ENCODE measurements at regions not wholly inside any gene's neighbourhood (a gene's known extent, or its start where the extent isn't known, plus 50 kb on each side); places are given as distances from the start of the nearest gene placed in this dataset.
"Not testable (repeated sequence)": the region's sequence is repeated elsewhere in the genome, so short reads cannot be mapped to it uniquely, and the experiment has no call there.

DNA sequence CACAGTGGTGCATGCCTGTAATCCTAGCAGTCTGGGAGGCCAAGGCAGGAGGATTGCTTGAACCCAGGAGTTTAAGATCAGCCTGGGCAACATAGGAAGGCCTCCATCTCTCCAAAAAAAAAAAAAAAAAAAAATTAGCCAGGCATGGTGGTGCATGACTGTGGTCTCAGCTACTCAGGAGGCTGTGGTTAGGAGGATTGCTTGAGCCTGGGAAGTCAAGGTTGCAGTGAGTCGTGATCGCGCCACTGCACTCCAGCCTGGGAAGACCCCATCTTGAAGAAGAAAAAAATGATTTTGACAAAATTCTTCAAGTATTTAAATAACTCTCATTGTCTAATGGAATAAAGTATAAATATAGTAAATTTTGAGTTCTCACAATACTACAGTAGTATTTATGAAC lies 219.2 kb upstream of the SSTR1 start:
- DNase-seq (ENCODE audit: low spot score): no peak

DNA sequence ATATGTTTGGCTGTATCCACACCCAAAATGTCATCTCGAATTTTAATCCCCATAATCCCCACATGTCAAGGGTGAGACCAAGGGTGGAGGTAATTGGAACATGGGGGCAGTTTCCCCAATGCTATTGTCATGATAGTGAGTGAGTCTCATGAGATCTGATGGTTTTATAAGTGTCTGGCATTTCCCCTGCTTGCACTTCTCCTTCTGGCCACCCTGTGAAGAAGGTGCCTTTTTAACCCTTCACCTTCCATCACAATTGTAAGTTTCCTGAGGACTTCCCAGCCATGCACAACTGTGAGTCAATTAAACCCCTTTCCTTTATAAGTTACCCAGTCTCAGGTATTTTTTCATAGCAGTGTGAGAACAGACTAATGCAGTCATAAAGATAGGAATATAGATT lies 216.7 kb upstream of the SSTR1 start:
- no peak for DNase-seq (ENCODE audit: low spot score)

DNA sequence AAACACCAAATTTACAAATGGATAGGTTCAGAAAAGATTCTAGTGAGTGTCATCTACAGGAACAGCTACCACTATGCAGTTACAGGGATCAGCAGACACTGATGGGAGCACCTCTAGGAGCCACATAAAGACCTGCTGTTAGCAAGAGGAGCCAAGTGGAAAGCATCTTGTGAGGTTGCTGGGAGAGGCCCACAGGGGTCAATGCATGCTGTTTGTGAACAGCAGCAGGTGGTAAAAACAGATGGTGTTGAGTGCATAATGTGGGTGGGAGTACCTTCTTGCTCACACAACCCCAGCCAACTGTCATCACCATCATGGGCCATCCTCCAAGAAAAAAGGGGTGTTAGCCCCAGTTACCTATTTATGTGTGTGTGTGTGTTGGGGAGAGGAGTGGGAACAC lies 215.2 kb upstream of the SSTR1 start:
- DNase-seq (ENCODE audit: low spot score): no peak

DNA sequence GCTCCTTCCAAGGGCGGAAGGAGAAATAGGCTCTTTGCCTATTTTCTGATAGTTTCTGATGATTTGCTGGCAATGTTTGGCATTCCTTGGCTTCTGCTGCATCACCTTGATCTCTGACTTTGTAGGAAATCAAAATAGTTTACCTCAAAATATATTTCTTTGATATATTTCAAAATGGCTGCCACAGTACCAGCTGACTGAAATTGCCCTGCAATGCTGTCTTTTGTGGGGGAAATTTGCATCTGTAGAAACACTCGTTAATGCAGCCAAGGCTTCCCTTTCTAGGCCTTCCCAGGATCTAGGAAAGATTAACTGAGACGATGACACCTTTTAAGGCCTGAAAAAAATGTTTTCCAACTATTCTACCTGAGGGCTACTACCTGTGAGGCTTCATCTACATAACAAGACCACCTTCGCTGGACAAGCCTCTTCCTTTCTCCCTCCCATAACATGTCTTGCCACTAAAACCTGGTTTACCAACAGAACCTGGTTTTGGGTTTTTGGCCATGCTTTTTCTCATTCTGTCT lies 212.8 kb upstream of the SSTR1 start:
- no peak for DNase-seq (ENCODE audit: low spot score)

DNA sequence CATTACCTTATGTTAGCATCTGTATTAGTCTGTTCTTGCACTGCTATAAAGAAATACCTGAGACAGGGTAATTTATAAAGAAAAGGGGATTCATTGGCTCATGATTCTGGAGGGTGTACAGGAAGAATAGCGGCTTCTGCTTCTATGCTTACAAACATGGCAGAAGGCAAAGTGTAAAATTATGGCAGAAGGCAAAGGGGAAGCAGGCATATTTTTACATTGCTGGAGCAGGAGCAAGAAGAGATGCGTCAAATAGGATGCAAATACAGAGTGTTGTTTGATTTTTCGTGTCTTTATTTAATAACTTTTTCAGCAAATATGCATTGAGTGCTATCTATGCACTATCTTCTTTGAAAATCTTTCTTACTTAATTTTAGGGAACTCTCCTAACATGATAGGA lies 210.7 kb upstream of the SSTR1 start:
- DNase-seq (ENCODE audit: low spot score): no peak

DNA sequence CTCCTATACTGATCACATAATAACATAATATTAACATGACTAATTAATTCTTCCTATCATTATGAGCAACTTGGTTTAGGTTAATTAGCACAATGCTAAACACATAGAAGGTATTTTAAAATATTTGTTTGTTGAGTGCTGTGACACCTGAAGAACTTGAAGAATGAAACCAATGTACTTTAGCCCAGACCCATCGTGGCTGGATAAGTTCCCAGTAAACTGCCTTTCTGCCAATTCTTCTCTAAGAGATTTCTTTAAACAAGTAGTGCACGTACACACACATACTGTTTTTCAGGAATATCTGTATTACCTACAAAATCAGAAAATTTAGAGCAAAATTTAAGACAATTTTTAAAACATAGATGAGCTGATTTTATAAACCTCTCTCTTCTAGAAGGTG lies 207.4 kb upstream of the SSTR1 start:
- no peak for DNase-seq (ENCODE audit: low spot score)

DNA sequence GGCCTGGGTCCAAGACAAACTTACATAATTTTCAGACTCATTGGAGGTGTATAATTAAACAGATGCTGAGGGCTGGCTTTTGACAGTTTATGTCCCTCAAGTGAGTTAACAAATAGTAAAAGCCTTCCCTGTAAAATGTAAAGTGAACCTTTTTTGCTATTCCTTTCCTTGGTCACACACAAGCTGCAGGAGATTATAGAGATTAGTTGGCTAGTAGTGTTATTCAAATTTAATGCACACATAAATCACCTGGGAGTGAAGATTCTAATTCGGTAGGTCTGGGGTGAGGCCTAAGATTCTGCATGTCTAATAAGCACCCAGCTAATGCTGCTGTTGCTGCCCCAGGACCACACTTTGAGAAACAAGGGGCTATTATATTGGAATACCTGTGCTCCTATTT lies 206.2 kb upstream of the SSTR1 start:
- no peak for DNase-seq (ENCODE audit: low spot score)

DNA sequence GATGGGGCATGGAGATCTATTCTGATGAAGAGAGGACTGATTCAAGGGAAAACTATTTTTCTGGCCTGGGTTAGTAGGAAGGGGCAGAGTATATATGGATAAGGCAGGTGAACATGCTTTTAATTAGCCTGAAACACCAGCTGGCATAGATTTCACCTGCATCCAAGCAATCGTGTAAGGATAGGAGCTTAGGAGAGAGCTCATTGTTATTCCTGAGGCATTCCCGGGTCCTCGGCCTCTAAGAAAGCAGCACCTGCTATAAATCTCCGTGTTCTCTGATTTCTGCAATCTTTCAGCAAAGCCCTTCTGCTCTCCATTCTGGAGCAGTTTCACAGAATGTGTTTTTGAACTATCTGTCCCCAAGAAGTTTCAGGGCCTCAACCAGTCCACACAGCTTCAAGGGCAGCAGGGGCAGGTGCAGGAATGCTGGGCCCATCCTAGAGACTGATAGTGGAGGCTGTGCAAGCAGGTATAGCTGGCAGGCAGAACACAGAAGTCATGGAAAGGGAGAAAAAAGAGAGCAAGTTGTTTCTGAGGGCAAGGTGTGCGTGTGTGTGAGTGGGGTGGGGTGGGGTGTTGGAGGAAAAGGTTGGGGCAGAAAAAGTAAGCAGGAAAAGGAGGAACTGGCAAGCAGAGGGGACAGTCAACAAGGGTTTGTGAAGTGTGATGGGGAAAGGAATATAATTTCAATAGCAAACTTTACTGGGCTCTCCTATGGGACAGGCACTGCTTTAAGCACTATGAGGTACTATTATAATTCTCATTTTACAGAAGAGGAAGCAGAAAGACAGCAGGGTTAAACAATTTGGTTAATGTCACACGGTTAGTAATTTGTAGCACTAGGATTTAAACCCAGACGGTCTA lies 203.7 kb upstream of the SSTR1 start:
- no peak for DNase-seq (ENCODE audit: low spot score)

DNA sequence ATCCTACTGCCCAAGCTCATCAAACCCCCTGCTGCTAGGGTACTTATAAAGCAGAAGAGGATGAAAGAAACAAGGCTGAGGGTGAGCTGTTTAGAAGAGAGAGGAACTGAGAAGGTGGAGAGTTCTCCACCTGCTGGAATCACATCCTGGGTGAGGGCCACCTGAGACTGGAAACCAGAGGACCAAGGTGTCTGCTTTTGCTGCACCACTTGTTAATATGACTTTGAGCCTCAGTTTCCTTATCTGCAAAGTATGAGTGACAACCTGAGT lies 203.2 kb upstream of the SSTR1 start:
- no peak for DNase-seq (ENCODE audit: low spot score)

DNA sequence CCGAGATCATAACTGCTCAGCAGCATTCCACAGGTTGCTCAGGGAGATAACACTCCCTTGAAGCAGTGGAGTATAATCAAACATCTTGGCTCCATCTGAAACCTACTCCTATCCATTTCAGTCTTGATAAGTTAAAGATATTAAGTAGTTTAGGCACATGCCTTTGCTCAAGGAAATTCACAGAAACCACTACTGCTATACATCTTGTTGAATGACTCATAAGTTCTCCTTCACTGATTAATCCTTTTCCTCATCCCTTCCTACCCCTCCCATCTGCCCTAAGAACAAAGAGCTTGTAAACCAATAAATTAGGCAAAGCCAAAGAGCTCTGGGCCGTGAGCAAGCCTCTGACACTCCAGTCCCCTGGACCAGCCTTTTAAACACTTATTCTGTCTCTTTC lies 196.5 kb upstream of the SSTR1 start:
- DNase-seq (ENCODE audit: low spot score): not testable (repeated sequence)

DNA sequence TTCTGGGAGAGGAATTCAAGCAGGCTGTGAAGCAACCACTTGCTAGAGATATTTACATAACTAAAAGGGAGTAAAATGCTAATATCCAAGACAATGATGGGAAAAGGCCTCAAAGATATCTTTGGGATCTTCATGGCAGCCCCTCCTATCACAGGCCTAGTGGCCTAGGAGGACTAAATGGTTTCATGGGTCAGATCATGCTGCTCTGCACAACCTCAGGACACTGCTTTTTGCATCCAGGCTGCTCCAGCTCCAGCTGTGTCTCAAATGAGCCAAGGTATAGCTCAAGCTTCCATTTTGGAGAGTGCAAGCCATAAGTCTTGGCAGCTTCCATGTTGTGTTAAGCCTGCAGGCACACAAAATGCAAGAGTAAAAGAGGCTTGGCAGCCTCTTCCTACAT lies 195.6 kb upstream of the SSTR1 start:
- no peak for DNase-seq (ENCODE audit: low spot score)

DNA sequence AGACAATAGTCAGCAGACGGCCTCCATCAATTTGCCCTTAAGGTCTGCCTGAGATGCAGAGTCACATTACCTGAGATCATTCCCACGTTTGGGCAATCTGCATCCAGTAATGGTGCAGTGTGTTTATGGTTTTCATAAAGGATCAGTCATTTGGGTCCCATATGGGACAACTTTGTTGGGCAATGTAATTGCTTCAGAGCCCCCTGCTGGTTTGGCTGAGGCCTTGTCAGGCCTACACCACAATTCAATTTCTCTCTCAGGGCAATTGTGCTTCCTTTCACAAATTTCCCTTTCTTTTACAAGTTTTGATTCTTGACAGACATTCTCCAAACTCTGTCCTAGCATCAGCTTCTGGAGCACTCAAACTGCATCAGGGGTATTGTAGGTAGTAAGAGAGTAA lies 191.2 kb upstream of the SSTR1 start:
- DNase-seq (ENCODE audit: low spot score): no peak

DNA sequence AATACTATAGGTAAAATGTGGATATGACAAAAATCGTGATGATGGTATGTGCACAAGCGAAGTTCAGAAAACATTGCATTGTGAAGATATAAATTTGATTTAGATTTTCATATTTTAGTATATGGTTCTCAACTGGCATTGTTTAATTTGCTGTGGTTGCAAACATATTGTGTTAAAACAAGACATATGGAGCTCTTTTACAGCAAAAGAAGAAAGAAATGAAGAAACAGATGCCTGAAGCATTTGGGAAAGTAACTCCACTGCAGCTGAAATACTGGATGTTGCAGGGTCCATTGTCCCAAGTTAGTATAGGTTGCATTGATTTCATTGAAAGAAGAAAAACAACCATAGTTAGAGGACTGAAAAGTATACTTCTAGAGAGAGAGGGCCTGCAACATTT lies 185.8 kb upstream of the SSTR1 start:
- no peak for DNase-seq (ENCODE audit: low spot score)

DNA sequence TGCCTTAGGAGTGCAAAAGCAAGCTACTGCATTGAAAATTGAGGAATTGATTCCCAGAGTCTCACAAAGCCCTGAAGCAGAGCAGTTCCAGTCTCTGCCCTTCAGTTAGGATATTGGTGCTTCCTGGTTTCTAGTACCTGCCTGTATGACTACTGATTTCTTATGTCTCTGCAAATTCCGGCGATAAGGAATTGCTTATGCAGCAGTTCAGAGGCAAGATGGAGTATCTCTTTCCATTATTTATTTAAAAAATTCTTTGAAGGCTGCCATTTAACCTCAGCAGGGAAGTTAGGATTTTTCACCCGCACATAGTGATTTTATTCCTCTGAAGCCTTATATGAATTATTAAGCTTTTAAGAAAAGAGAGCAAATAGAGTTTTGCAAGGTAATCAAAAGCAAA lies 184.9 kb upstream of the SSTR1 start:
- no peak for DNase-seq (ENCODE audit: low spot score)

DNA sequence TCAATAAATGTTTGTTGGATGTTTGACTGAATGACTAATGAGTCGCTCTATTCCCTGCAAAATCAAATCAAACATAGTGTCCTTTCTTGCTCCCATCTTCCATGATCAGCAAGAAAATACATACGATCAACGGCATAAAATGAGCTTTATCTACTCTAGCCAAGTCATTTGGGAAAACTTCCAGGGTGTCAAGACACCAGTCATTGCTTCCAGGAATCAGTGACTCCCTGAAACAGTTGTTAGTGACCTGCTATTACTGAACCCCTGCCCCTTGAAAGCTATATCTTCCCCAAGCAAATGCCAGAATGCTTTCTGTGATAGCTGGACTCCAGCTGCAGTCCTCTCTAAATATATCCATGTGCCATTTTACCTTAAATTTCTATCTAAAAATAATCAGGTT lies 169.5 kb upstream of the SSTR1 start:
- DNase-seq (ENCODE audit: low spot score): no peak

DNA sequence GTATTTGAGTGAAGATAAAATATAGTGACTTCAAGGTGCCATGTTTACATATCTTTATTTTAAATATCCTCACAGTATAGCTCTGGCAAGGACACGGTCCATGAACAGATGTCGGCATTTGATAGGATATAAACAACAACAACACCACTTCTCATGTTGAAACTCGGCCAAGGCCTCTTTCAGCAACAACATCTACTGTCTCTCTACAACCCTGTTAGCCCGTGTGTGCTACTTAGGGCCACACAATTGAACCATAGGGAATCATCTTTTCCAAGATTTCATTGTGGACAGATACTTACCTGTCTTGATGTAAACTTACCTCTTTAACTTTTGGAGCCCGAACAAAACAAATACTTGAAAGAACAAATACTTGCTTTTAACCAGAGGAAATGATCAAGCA lies 168.7 kb upstream of the SSTR1 start:
- DNase-seq (ENCODE audit: low spot score): no peak

DNA sequence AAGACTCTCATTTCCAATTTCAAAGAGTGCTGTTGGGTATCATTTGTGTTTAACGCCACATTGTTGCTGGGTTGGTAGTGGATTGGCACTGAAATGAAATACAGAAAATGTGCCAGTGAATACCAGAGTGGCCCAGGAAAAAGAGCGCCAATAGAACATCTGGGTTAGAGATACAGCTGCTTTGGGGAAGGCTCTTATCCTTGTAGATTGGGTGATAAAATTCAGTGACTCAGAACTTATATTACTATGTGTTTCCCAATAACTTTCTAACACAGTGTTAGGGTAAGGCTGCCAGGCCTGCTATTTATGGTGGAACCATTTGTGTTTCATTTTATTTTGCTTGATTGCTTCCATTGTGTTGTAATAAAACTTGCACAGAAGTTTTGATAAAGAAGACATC lies 168.2 kb upstream of the SSTR1 start:
- no peak for DNase-seq (ENCODE audit: low spot score)

DNA sequence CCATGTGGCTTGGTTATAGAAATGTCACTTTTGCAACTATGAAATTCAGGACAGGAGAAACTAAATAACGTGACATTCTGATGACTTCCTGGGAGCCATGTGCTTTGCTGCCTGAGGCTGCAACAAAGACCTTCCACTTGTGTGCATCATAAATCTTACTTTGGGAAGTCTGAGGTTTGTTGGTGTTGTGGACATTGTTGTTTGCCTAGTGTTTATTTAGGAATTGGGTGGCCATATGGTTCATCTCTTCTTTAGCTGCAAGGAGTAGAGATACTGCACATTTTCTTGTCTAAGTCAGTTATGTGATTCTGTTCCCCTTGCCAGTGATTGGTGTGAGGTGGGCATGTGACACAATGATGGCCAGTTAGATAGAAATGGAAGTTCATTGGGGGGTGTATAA lies 167.3 kb upstream of the SSTR1 start:
- DNase-seq (ENCODE audit: low spot score): no peak

DNA sequence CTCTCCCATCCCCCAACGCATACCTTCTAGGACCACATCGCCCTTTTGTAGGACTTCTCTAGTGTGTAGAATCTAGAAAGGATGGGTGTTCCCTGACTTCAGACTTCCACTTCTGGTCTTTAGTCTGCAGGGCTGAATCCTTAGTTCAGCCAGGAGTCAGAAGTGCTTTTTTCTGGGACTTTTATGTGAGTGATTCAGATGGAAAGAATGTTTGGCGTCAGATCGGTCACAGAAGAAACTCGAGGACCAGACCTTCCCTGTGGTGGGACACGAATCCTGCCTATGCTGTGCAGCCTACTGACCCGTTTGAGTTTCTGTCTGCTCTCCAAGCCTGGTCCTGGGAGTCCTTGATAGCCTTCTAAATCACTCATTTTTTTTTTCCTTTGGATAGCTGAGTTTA lies 165.4 kb upstream of the SSTR1 start:
- peak; percentile 44 for DNase-seq (ENCODE audit: low spot score)

DNA sequence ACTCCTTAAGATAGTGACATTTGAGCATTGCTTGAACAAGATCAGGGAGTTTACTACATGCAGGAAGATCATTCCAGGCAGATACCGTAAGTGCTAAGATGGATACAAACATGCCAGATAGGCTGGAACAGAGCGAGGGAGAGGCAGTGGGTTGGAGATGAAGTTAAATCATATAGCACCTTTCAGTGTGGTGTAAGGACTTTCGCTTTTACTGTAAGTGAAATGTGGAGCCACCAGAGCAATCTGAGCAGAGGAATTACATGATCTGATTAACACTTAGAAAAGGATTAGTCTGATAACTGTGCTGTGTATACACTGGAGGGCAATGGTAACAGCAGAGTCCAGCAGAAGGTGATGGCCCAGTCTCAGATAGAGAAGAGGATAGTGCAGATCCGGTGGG lies 163.0 kb upstream of the SSTR1 start:
- no peak for DNase-seq (ENCODE audit: low spot score)

DNA sequence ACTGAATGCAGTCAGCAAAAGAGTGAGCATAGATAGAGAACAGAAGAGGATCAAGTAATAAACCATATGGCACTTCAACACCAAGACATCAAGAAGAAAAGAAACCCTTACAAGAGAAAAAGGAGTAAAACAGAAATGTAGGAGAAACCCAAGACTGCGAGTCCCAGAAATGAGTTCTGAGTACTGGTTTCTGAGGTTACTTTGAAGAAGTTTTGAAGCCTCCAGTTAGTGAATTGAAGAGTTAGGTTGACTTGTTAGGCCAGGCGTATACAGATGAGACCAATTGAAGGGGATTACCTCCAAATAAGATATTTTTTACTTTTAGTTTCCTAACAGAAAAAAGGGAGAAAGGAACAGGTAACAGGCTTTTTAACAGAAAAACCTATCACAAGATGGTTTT lies 162.2 kb upstream of the SSTR1 start:
- DNase-seq (ENCODE audit: low spot score): no peak

DNA sequence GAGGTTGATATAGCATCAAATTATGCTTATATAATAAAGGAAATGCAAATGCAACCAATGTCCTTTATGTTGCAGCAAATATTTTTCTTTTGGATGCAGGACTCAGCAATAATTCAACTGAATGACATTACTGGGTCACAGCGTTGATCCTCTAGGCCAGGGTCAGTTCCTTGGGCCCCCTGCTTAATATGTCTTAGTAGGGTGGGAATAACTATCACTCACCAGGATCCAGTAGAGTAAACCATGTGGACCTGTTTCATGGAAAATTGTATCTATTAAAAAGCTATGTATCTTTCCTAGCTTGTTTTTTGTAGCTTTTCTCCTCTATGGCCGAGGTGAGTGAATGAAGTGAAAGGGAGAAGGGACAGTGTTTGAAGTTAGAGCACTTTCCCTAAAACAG lies 161.5 kb upstream of the SSTR1 start:
- no peak for DNase-seq (ENCODE audit: low spot score)

DNA sequence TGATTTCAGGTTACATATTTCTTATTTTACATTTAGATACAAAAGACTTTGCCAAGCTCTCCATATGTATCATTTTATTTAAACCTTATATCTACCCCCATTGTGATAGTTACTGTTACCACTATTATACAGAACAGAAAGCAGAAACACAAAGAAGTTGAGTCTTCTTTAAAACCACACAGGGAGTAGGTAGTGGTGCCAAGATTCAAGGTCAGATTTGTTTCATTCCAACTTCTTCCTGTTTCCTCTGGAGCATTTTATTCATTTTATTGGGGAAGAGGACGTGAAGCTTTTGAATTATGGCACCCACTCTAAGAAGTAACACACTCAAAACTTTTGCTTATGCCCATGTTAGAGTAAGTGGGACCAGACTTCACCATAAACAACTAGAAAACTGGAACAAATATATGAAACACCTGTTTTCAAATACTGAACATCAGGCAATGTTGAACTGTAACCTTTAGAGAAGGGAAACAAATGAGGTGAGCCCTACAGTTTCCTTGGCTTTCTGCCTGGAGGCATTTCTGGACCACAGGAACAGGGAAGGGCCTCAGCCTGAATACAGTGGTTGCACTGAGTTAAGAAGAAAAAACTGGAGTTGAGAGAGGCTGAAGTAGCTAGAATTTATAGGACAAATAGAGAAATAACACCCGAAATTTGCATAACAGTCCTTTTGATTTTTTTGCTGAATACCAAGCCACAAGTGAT lies 160.4 kb upstream of the SSTR1 start:
- no peak for DNase-seq (ENCODE audit: low spot score)

DNA sequence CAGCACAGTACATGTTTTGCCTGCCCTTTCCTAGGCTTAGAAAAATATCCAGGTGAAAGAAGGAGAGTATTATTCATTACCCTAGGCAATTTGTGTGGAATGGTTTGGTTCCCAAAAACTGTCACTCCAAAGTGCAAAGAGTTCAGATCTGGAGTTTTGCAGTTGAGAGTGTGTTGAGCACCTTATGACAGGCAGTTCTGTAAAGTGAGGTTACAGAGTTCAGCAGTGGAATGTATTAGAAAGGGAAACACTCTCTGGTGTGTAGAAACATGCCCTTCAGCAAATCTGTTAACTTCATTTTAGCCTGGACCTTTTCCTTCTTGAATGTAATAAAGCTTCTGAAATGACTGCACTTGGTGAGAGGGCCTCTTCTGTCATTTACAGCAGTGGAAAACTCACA lies 154.0 kb upstream of the SSTR1 start:
- no peak for DNase-seq (ENCODE audit: low spot score)
